ENCODE measurements at regions not wholly inside any gene's neighbourhood (a gene's known extent, or its start where the extent isn't known, plus 50 kb on each side); places are given as distances from the start of the nearest gene placed in this dataset.

DNA sequence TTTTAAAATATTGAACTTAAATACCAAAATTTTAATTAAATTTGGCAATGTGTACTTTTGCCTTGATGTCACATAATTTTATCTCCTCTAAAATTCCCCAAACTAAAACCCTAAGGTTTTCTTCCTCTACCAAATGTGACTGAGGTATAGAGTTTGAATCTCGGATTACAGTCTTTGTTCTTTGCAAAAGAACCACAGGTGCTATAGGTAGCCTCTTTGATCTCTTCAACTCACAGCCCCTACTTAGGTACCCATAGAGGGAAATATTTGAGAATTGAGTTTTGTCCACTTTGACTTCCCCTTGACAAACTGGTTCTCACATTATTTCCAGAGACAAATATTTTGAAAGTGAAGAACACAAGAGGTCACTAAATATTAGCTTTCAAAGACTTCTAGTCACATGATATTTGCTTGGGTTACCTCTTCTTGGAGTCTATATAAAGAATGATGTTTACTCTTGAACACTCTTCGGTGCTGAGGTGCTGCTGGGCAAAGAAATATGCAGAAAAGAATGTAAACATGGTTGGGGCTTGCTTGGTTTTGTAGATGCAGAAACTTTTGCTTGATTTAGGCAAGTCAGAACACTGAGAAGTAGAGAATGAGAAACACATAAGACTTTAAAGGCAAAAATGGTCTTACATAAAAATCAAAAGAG lies 120.8 kb upstream of the MCTP2 start:
- POLR2A ChIA-PET, result no interaction called here

DNA sequence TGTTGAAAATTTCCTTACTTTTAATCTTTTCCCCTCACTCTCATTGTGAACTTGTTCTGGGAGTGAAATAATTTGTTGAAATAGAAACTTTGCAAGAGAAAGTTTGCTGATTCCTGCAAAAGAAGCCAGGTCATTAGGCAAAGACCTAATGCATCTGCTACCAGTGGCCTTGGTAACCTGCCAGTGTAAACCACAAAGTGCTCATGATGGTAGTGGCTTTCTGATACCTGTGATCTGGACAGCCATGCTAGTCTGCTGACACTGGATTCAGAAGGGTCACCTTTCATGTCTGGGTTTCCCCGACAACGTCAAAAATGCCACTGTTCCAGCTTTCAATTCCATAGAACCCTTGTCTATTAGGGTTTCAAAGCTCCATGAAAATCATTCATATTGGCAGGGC lies 123.7 kb upstream of the MCTP2 start:
- ChIA-PET CTCF (interaction anchor here (1.7 kb wide), 1 partner anchor 13 kb away, joined by 4 read pairs; no protein-coding TSS in a partner anchor), POLR2A (no interaction called here)
- no peaks in the 10 kb centered on the region for H3K9me3 Mint-ChIP-seq
- TF ChIP-seq, protein P1, sequence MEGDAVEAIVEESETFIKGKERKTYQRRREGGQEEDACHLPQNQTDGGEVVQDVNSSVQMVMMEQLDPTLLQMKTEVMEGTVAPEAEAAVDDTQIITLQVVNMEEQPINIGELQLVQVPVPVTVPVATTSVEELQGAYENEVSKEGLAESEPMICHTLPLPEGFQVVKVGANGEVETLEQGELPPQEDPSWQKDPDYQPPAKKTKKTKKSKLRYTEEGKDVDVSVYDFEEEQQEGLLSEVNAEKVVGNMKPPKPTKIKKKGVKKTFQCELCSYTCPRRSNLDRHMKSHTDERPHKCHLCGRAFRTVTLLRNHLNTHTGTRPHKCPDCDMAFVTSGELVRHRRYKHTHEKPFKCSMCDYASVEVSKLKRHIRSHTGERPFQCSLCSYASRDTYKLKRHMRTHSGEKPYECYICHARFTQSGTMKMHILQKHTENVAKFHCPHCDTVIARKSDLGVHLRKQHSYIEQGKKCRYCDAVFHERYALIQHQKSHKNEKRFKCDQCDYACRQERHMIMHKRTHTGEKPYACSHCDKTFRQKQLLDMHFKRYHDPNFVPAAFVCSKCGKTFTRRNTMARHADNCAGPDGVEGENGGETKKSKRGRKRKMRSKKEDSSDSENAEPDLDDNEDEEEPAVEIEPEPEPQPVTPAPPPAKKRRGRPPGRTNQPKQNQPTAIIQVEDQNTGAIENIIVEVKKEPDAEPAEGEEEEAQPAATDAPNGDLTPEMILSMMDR (IDR thresholded peaks at IDR 0.05), result no peak
- no peak for DNase-seq
- H3K27ac Mint-ChIP-seq, result no peak overlapping the region
- no peaks in the 10 kb centered on the region for H3K4me1 Mint-ChIP-seq (ENCODE audit: low read depth)
- H3K4me3 Mint-ChIP-seq, result no peak overlapping the region
- H3K36me3 Mint-ChIP-seq (ENCODE audit: low read depth), result no peaks in the 10 kb centered on the region
- no peak for ATAC-seq
- intact Hi-C loops (cut with micrococcal nuclease), result no loop called here
- H3K27me3 Mint-ChIP-seq, result peaks cover 22% of the 10 kb centered on the region

More for the DNA sequence above, 120.8 kb upstream of the MCTP2 start:
- intact Hi-C loops (cut with micrococcal nuclease), result no loop called here
- Mint-ChIP-seq H3K4me1 (ENCODE audit: low read depth) (no peaks in the 10 kb centered on the region), H3K4me3 (no peak overlapping the region), H3K36me3 (ENCODE audit: low read depth) (no peaks in the 10 kb centered on the region), H3K9me3 (no peaks in the 10 kb centered on the region), H3K27ac (no peak overlapping the region), H3K27me3 (peaks cover 19% of the 10 kb centered on the region)
- CTCF ChIA-PET, result no interaction called here
- TF ChIP-seq, protein P1 (IDR thresholded peaks at IDR 0.05), result no peak
- DNase-seq, result no peak
- ATAC-seq, result no peak

DNA sequence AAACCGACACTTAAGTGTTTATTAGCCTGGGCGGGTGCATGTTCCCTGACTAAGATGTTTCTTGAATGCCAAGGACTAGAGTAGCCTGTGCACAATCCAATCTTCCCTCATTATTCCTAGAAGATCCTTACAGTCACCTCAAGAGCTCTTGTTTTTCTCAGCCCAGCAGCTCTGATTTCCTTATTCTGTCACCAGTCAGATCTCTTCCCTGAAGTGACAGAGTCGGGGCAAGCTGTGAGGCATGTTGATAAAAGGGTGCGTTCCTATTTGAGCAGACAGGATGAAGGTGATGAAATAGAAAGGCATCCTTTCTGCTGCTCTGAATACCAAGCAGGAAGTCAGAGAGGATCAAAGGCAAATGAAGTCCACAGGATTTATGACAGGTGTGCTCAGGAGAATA lies 125.6 kb upstream of the MCTP2 start:
- TF ChIP-seq, protein P1 (IDR thresholded peaks at IDR 0.05), result no peak
- POLR2A ChIA-PET, result no interaction called here
- no peak overlapping the region for H3K27ac Mint-ChIP-seq
- intact Hi-C loops (cut with micrococcal nuclease), result no loop called here
- H3K9me3 Mint-ChIP-seq, result no peaks in the 10 kb centered on the region
- DNase-seq, result no peak
- H3K36me3 Mint-ChIP-seq (ENCODE audit: low read depth), result no peaks in the 10 kb centered on the region
- peaks cover 25% of the 10 kb centered on the region for H3K27me3 Mint-ChIP-seq
- H3K4me1 Mint-ChIP-seq (ENCODE audit: low read depth), result no peaks in the 10 kb centered on the region
- no peak overlapping the region for H3K4me3 Mint-ChIP-seq
- CTCF ChIA-PET, result interaction anchor here (1.4 kb wide), 1 partner anchor 14 kb away, joined by 3 read pairs; no protein-coding TSS in a partner anchor
- no peak for ATAC-seq

DNA sequence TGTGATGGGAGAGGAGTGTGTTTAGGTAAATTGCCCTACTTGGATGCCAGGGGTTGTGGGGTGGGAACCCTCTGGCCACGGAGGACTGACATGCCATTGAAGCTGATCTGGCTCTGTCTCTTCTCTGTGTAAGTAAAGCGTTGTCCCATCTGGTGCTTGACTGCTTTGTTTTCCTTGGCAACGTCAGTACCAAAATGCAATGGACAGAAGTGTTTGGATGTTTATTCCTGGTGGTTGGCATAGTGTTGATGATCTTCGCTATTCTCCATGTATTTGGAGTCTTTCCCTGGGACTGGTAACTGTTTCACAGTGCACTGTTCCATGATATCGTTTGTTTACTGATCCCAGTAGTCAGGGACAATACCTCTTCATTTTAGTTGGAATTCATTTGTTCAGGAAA lies 130.5 kb upstream of the MCTP2 start:
- POLR2A ChIA-PET, result no interaction called here
- no peak overlapping the region for H3K4me3 Mint-ChIP-seq
- H3K4me1 Mint-ChIP-seq (ENCODE audit: low read depth), result no peaks in the 10 kb centered on the region
- TF ChIP-seq, protein P1 (IDR thresholded peaks at IDR 0.05), result no peak
- intact Hi-C loops (cut with micrococcal nuclease), result no loop called here
- ATAC-seq (no peak), DNase-seq (no peak)
- H3K27ac Mint-ChIP-seq, result no peak overlapping the region
- H3K36me3 Mint-ChIP-seq (ENCODE audit: low read depth), result no peaks in the 10 kb centered on the region
- CTCF ChIA-PET, result no interaction called here
- H3K9me3 Mint-ChIP-seq, result no peaks in the 10 kb centered on the region
- H3K27me3 Mint-ChIP-seq, result peaks cover 18% of the 10 kb centered on the region

DNA sequence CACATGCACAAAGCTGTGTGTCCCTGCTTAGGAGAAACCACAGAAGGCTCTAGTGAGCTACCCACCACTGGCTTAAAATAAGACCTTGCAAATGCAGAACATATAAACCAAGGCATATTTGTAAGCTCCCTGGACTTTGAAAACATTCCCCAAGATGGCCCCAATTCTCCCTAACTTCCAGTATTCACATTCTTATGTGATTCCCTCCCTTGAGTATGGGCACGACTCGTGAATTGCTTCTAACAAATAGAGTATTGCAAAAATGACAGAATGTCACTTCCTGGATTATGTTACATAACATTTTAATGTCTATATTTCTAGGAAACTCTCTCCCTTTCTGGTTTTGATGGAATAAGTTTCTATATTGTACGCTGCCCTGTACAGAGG lies 131.8 kb upstream of the MCTP2 start:
- no peaks in the 10 kb centered on the region for H3K4me1 Mint-ChIP-seq (ENCODE audit: low read depth)
- H3K9me3 Mint-ChIP-seq, result no peaks in the 10 kb centered on the region
- ChIA-PET CTCF (interaction anchor here (1.5 kb wide), 1 partner anchor 20 kb away, joined by 4 read pairs; no protein-coding TSS in a partner anchor), POLR2A (no interaction called here)
- H3K36me3 Mint-ChIP-seq (ENCODE audit: low read depth), result no peaks in the 10 kb centered on the region
- ATAC-seq, result no peak
- TF ChIP-seq, protein P1 (IDR thresholded peaks at IDR 0.05), result no peak
- H3K27me3 Mint-ChIP-seq, result peaks cover 17% of the 10 kb centered on the region
- intact Hi-C loops (cut with micrococcal nuclease), result no loop called here
- DNase-seq, result no peak
- no peak overlapping the region for H3K4me3 Mint-ChIP-seq
- H3K27ac Mint-ChIP-seq, result no peak overlapping the region
